ENCODE measurements at regions not wholly inside any gene's neighbourhood (a gene's known extent, or its start where the extent isn't known, plus 50 kb on each side); places are given as distances from the start of the nearest gene placed in this dataset.

DNA sequence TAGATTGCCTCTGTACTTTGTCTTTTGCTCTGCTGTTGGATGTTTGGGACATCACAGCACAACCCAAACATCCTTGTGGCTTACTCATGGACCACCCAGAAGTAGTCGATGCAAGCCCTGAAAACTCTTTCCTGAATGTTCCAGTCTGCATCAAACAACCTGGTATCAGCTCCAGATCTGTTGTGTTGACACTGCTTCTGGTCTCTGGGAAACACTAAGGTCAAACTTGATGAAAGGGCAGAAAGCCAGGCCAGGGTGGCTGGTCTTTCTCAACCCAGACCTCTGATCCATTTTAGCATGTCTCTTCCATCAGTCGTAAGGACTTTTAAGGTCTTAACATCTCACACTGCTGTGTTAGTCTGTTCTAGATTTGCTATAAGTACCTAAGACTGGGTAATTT lies 265.7 kb downstream of the ZNF536 start:
- no peaks in the 10 kb centered on the region for H3K4me1 Mint-ChIP-seq
- H2AFZ ChIP-seq (ENCODE audit: insufficient read depth, low read depth, low read length, poor library complexity, severe bottlenecking) = no peak overlapping the region
- peaks cover 0 to 2% (median 2%) of the 10 kb centered on the region in 3 donors for H3K27me3 Mint-ChIP-seq (ENCODE audit: low read depth in 3 of 3)
- H3K36me3 ChIP-seq (replicated peaks in 1 of 2; ENCODE audit: control insufficient read depth in 1 of 2, insufficient read depth in 2 of 2, low read length in 2 of 2) = no peaks in the 10 kb centered on the region
- H3K4me3 Mint-ChIP-seq = no peak overlapping the region
- H3K4me1 ChIP-seq (ENCODE audit: control insufficient read depth in 1 of 2, insufficient read depth in 2 of 2, low read length in 2 of 2) = no peaks in the 10 kb centered on the region
- no peaks in the 10 kb centered on the region for H3K36me3 Mint-ChIP-seq
- intact Hi-C loops (cut with micrococcal nuclease) = no loop called here
- H4K20me1 ChIP-seq (ENCODE audit: insufficient read depth, low read length) = no peaks in the 10 kb centered on the region
- H3K27ac ChIP-seq (ENCODE audit: low read depth in 1 of 2, low read length in 2 of 2) = no peak overlapping the region
- TF ChIP-seq, protein P1, sequence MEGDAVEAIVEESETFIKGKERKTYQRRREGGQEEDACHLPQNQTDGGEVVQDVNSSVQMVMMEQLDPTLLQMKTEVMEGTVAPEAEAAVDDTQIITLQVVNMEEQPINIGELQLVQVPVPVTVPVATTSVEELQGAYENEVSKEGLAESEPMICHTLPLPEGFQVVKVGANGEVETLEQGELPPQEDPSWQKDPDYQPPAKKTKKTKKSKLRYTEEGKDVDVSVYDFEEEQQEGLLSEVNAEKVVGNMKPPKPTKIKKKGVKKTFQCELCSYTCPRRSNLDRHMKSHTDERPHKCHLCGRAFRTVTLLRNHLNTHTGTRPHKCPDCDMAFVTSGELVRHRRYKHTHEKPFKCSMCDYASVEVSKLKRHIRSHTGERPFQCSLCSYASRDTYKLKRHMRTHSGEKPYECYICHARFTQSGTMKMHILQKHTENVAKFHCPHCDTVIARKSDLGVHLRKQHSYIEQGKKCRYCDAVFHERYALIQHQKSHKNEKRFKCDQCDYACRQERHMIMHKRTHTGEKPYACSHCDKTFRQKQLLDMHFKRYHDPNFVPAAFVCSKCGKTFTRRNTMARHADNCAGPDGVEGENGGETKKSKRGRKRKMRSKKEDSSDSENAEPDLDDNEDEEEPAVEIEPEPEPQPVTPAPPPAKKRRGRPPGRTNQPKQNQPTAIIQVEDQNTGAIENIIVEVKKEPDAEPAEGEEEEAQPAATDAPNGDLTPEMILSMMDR (IDR thresholded peaks at IDR 0.05) = no peak
- H3K9ac ChIP-seq (ENCODE audit: insufficient read depth, low read length, poor library complexity, severe bottlenecking) = no peak overlapping the region
- DNase-seq = no peak
- peaks cover 0 to 13% (median 8%) of the 10 kb centered on the region in 7 donors for H3K9me3 Mint-ChIP-seq
- H3K79me2 ChIP-seq (ENCODE audit: insufficient read depth, low read length) = no peaks in the 10 kb centered on the region
- peaks cover 0 to 7% of the 10 kb centered on the region in 2 donors for H3K9me3 ChIP-seq (replicated peaks in 1 of 2; ENCODE audit: control insufficient read depth in 1 of 2, insufficient read depth in 1 of 2, low read length in 2 of 2)
- no peak overlapping the region for H3K27ac Mint-ChIP-seq
- WGBS (ENCODE audit: insufficient coverage) = 60% methylated on average over 1 of the region's 2 CpGs
- H3K4me2 ChIP-seq (replicated peaks; ENCODE audit: extremely low read depth, low read length, poor library complexity, severe bottlenecking) = no peak overlapping the region
- H3K4me3 ChIP-seq (replicated peaks in 1 of 3; ENCODE audit: low read depth in 2 of 3, low read length in 3 of 3) = no peak overlapping the region
- H3K27me3 ChIP-seq (ENCODE audit: control insufficient read depth in 2 of 2, insufficient read depth in 2 of 2, low read length in 2 of 2) = no peaks in the 10 kb centered on the region

DNA sequence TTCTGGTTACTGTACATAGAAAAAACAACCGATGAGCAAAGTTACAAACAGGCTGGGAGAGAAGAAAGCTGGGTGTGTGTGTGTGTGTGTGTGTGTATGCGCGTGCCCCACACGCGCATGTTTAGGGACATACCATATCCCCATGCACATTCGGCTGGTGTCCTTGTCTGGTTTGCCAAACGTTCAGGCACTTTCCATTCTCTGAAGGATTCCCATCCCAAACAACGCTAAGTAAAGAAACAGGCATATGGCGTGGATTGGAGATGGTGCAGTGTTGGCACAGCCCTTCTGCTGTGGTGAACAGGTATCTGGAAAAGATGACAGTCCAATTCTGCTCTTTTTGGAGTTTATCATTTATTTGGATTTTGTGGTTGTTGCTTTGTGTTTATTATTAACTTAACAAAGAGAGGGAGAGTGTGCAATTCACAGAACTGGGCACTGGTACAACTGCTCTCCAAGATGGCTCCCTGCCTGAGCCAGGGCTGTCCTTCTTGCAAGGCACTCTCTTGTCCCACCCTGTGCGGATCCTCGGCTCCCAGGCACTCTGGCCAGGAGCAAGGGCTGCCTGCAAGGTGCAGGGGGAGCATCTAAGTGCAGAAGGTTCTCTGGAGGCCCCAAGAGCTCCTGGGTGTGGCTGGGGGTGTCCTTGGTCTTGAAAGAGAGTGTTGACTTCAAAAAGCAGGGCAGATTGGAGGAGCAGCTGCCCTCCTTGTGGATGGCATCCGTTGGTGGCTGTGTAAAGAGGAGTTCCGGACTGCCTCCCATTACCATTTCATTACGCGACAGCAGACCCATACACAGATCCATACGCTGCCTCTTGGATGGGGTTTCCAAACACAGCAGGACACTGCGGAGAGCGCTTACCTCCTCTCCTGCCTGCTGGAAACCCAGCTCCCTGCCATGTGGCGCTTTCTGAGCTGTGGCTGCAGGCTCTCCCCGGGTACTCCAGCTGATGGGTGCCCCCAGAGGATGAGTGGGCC lies 263.1 kb downstream of the ZNF536 start:
- Mint-ChIP-seq H3K27me3 (ENCODE audit: low read depth in 3 of 3) (peaks cover 0 to 2% (median 0%) of the 10 kb centered on the region in 3 donors), H3K4me3 (no peak overlapping the region), H3K27ac (no peak overlapping the region), H3K9me3 (peaks cover 0 to 14% (median 8%) of the 10 kb centered on the region in 7 donors), H3K36me3 (no peaks in the 10 kb centered on the region), H3K4me1 (no peaks in the 10 kb centered on the region)
- no peak overlapping the region for H3K4me3 ChIP-seq (replicated peaks in 1 of 3; ENCODE audit: low read depth in 2 of 3, low read length in 3 of 3)
- no peak overlapping the region for H3K9ac ChIP-seq (ENCODE audit: insufficient read depth, low read length, poor library complexity, severe bottlenecking)
- no peak overlapping the region for H3K27ac ChIP-seq (ENCODE audit: low read depth in 1 of 2, low read length in 2 of 2)
- WGBS (ENCODE audit: insufficient coverage) = 94% methylated on average over 9 of the region's 20 CpGs
- no peaks in the 10 kb centered on the region for H3K27me3 ChIP-seq (ENCODE audit: control insufficient read depth in 2 of 2, insufficient read depth in 2 of 2, low read length in 2 of 2)
- intact Hi-C loops (cut with micrococcal nuclease) = no loop called here
- H3K4me1 ChIP-seq (ENCODE audit: control insufficient read depth in 1 of 2, insufficient read depth in 2 of 2, low read length in 2 of 2) = no peaks in the 10 kb centered on the region
- no peaks in the 10 kb centered on the region for H3K79me2 ChIP-seq (ENCODE audit: insufficient read depth, low read length)
- TF ChIP-seq, protein P1 (IDR thresholded peaks at IDR 0.05) = no peak
- H3K36me3 ChIP-seq (replicated peaks in 1 of 2; ENCODE audit: control insufficient read depth in 1 of 2, insufficient read depth in 2 of 2, low read length in 2 of 2) = no peaks in the 10 kb centered on the region
- no peak overlapping the region for H2AFZ ChIP-seq (ENCODE audit: insufficient read depth, low read depth, low read length, poor library complexity, severe bottlenecking)
- DNase-seq = no peak
- H3K9me3 ChIP-seq (replicated peaks in 1 of 2; ENCODE audit: control insufficient read depth in 1 of 2, insufficient read depth in 1 of 2, low read length in 2 of 2) = peaks cover 0 to 7% of the 10 kb centered on the region in 2 donors
- H4K20me1 ChIP-seq (ENCODE audit: insufficient read depth, low read length) = no peaks in the 10 kb centered on the region
- no peak overlapping the region for H3K4me2 ChIP-seq (replicated peaks; ENCODE audit: extremely low read depth, low read length, poor library complexity, severe bottlenecking)
